Neural cell (in vitro differentiated cells): ENCODE measurements at regions not wholly inside any gene's neighbourhood (a gene's known extent, or its start where the extent isn't known, plus 50 kb on each side); places are given as distances from the start of the nearest gene placed in this dataset.

Experiments used
- EP300 ChIP-seq: fragments of 450-650 bp; conservative IDR thresholded peaks from 2 replicates; pipeline ENCODE4 v1.6.1; 2014; ENCODE audit warnings: antibody characterized with exemption, mild to moderate bottlenecking, moderate library complexity; ENCODE audit not compliant: poor library complexity, severe bottlenecking
- EZH2 ChIP-seq: fragments of 200-600, 300-800 bp; shearing (Covaris generic), sonication (generic); IDR thresholded peaks from 2 replicates; pipeline ENCODE4 v1.6.1; 2014; ENCODE audit warnings: antibody characterized with exemption, low read length, borderline replicate concordance, mild to moderate bottlenecking; ENCODE audit not compliant: insufficient read depth, poor library complexity, severe bottlenecking
- MXI1 ChIP-seq: fragments of 450-650 bp; conservative IDR thresholded peaks from 2 replicates; pipeline ENCODE4 v1.6.1; 2014; ENCODE audit warnings: antibody characterized with exemption, mild to moderate bottlenecking; ENCODE audit not compliant: poor library complexity, severe bottlenecking
- POLR2AphosphoS5 ChIP-seq: IDR thresholded peaks from 2 replicates; pipeline ENCODE4 v1.6.1; 2012
- RAD21 ChIP-seq: fragments of 450-650 bp; conservative IDR thresholded peaks from 2 replicates; pipeline ENCODE4 v1.6.1; 2014; ENCODE audit warnings: antibody characterized with exemption, mild to moderate bottlenecking, moderate library complexity
- SMC3 ChIP-seq: fragments of 450-650 bp; conservative IDR thresholded peaks from 2 replicates; pipeline ENCODE4 v1.6.1; 2014; ENCODE audit warnings: antibody characterized with exemption, mild to moderate bottlenecking, moderate library complexity; ENCODE audit not compliant: poor library complexity
- TAF1 ChIP-seq: IDR thresholded peaks from 2 replicates; pipeline ENCODE4 v1.6.1; 2012; ENCODE audit warnings: low read depth
- TF ChIP-seq, protein P1 (sequence below): fragments of 450-650 bp; IDR thresholded peaks from 2 replicates; pipeline ENCODE4 v1.5.1; 2014; ENCODE audit warnings: antibody characterized with exemption, mild to moderate bottlenecking, moderate library complexity; ENCODE audit not compliant: poor library complexity, severe bottlenecking
- TF ChIP-seq, protein P2 (sequence below): IDR thresholded peaks from 2 replicates; pipeline ENCODE4 v1.6.1; 2012; ENCODE audit warnings: borderline replicate concordance

DNA sequence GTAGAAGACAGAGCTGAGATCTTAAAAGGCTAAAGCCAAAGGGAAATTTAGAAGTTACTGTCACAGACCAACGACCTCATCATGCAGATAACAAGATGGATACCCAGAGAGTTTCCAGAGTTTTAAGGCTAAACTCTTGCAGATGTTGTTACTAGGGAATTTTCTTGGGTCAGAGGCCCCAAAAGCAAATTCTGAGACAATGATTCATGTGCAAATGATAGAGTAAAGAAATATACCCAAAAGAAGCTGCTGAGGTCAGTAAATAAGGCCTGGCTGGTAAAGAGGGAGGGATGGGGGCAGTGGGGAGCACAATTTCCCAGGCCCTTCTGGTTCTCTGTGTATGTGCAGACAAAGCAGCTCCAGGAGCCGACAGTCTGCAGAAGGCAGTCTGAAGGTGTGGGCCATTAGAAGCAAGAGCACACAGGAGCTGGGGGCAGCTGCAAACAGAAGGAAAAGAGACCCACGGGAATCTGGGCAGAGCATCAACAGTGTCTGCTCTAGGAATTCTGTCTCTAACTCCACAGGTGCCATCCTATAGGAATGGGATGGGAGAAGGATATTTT lies 330.8 kb downstream of the TBC1D4 start:
- TF ChIP-seq, protein P1, sequence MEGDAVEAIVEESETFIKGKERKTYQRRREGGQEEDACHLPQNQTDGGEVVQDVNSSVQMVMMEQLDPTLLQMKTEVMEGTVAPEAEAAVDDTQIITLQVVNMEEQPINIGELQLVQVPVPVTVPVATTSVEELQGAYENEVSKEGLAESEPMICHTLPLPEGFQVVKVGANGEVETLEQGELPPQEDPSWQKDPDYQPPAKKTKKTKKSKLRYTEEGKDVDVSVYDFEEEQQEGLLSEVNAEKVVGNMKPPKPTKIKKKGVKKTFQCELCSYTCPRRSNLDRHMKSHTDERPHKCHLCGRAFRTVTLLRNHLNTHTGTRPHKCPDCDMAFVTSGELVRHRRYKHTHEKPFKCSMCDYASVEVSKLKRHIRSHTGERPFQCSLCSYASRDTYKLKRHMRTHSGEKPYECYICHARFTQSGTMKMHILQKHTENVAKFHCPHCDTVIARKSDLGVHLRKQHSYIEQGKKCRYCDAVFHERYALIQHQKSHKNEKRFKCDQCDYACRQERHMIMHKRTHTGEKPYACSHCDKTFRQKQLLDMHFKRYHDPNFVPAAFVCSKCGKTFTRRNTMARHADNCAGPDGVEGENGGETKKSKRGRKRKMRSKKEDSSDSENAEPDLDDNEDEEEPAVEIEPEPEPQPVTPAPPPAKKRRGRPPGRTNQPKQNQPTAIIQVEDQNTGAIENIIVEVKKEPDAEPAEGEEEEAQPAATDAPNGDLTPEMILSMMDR, result no peak
- TF ChIP-seq, protein P2, sequence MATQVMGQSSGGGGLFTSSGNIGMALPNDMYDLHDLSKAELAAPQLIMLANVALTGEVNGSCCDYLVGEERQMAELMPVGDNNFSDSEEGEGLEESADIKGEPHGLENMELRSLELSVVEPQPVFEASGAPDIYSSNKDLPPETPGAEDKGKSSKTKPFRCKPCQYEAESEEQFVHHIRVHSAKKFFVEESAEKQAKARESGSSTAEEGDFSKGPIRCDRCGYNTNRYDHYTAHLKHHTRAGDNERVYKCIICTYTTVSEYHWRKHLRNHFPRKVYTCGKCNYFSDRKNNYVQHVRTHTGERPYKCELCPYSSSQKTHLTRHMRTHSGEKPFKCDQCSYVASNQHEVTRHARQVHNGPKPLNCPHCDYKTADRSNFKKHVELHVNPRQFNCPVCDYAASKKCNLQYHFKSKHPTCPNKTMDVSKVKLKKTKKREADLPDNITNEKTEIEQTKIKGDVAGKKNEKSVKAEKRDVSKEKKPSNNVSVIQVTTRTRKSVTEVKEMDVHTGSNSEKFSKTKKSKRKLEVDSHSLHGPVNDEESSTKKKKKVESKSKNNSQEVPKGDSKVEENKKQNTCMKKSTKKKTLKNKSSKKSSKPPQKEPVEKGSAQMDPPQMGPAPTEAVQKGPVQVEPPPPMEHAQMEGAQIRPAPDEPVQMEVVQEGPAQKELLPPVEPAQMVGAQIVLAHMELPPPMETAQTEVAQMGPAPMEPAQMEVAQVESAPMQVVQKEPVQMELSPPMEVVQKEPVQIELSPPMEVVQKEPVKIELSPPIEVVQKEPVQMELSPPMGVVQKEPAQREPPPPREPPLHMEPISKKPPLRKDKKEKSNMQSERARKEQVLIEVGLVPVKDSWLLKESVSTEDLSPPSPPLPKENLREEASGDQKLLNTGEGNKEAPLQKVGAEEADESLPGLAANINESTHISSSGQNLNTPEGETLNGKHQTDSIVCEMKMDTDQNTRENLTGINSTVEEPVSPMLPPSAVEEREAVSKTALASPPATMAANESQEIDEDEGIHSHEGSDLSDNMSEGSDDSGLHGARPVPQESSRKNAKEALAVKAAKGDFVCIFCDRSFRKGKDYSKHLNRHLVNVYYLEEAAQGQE, result no peak
- TF ChIP-seq SMC3 (no peak), EP300 (no peak), MXI1 (no peak), POLR2AphosphoS5 (no peak), RAD21 (no peak), EZH2 (no peak), TAF1 (no peak)
